Thymus (tissue), 11 donors: ENCODE measurements at regions not wholly inside any gene's neighbourhood (a gene's known extent, or its start where the extent isn't known, plus 50 kb on each side); places are given as distances from the start of the nearest gene placed in this dataset.
"Not testable (repeated sequence)": the region's sequence is repeated elsewhere in the genome, so short reads cannot be mapped to it uniquely, and the experiment has no call there.

ENCODE experiments used
- DNase-seq, 9 donors: peaks; one replicate each; pipeline ENCODE4 v3.0.0-alpha.2; 2013; ENCODE audit warnings: low spot score in 9 of 9, low read depth in 6 of 9, missing footprints in 1 of 9
- H3K27ac ChIP-seq, 2 donors: one replicate each; pipeline ENCODE4 v1.5.1; 2013; ENCODE audit warnings: control low read depth in 1 of 2, low read depth in 1 of 2, low read length in 1 of 2, mild to moderate bottlenecking in 1 of 2, moderate library complexity in 1 of 2
- H3K27me3 ChIP-seq, 2 donors: one replicate each; pipeline ENCODE4 v1.5.1; 2013; ENCODE audit warnings: low read length in 1 of 2; ENCODE audit not compliant: control insufficient read depth in 2 of 2, insufficient read depth in 1 of 2
- H3K36me3 ChIP-seq, 2 donors: one replicate each; pipeline ENCODE4 v1.5.1; 2013; ENCODE audit warnings: low read length in 1 of 2, mild to moderate bottlenecking in 1 of 2, moderate library complexity in 1 of 2; ENCODE audit not compliant: control insufficient read depth in 2 of 2, insufficient read depth in 2 of 2
- H3K4me1 ChIP-seq, 2 donors: one replicate each; pipeline ENCODE4 v1.5.1; 2013; ENCODE audit warnings: low read length in 2 of 2; ENCODE audit not compliant: control insufficient read depth in 2 of 2, insufficient read depth in 2 of 2
- H3K4me3 ChIP-seq, 2 donors: one replicate each; pipeline ENCODE4 v1.5.1; 2013; ENCODE audit warnings: low read length in 2 of 2, control low read depth in 1 of 2, mild to moderate bottlenecking in 1 of 2
- H3K9me3 ChIP-seq, 2 donors: one replicate each; pipeline ENCODE4 v1.5.1; 2013; ENCODE audit warnings: low read length in 1 of 2, mild to moderate bottlenecking in 1 of 2; ENCODE audit not compliant: control insufficient read depth in 2 of 2, insufficient read depth in 1 of 2
- WGBS: extraction: QIAGEN DNeasy Blood & Tissue Kit; methylation state at CpG from one replicate; pipeline ENCODE4 v1.1.7; 2013; 5-methylcytosine and 5-hydroxymethylcytosine counted together
- donor health status: healthy.

- DNase-seq: no peak
- Histone ChIP-seq H3K27me3 (no peaks in the 10 kb centered on the region), H3K9me3 (no peaks in the 10 kb centered on the region), H3K27ac (no peak overlapping the region), H3K36me3 (no peaks in the 10 kb centered on the region), H3K4me3 (no peak overlapping the region), H3K4me1 (no peaks in the 10 kb centered on the region)
- WGBS: 91% methylated on average over 2 of the region's 2 CpGs
Measured at GRCh38 chr2:66110608-66111007, 324.3 kb upstream of the MEIS1 start.

DNA sequence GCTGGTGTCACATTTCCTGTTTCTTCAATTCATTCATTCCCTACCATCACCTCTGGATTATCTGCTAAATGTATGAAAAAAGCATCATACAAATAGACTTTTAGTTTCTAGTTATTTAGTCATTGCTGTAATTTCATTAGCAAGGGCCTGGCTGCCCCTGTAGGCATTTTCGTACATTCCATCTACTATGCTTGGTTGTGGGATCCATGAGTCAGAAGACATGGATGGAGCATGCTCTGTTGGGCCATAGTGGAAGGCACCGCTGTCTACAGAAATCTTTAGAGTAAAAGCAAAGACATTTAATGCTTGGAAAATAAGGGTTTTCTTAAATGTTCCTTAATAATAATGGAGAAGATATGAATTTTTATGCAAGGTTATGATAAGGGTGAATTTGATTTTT lies 324.8 kb upstream of the MEIS1 start:
- no peaks in the 10 kb centered on the region for H3K27me3 ChIP-seq
- no peak overlapping the region for H3K27ac ChIP-seq
- H3K4me1 ChIP-seq: no peaks in the 10 kb centered on the region
- H3K4me3 ChIP-seq: no peak overlapping the region
- H3K9me3 ChIP-seq: no peaks in the 10 kb centered on the region
- H3K36me3 ChIP-seq: no peaks in the 10 kb centered on the region
- DNase-seq: no peak
- 96% methylated on average over 2 of the region's 2 CpGs for WGBS

GRCh38 chr2:66109419-66109818 lies 325.5 kb upstream of the MEIS1 start:
- Histone ChIP-seq H3K27me3 (no peaks in the 10 kb centered on the region), H3K9me3 (no peaks in the 10 kb centered on the region), H3K27ac (no peak overlapping the region), H3K4me3 (no peak overlapping the region), H3K36me3 (no peaks in the 10 kb centered on the region), H3K4me1 (no peaks in the 10 kb centered on the region)
- WGBS: 71% methylated on average over 2 of the region's 2 CpGs
- no peak for DNase-seq

DNA sequence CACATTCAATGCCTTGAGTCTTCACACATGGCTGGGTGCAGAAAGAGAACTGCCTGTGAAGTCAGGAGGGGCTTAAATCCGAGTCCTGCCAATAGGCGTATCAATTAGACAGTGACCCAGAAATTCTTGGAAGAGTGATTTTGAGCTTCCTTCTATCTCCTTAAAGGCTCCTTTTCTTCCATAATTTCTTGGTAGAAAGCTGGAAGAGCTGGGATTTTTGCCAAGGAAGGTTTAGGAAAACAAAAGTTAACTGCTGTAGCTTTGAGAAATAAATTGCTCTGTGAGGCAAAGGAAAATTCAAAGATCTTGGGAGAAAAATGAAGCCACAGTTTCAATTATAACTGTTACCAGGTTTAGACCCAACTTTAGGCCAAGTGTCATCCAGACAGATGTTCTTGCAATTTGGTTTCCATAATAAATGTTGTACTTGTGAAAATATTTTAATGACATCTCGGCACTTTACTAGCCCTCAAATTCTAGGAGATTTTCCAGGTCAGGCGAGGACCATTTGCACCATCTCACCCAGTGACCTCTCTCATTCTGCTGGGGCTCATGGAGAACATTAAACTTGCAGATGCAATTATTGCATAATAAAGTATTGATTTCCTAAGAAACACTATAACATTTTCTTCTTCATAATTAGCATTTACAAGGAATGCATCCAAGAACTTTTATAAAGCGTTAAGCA lies 329.7 kb upstream of the MEIS1 start:
- Histone ChIP-seq H3K4me3 (no peak overlapping the region), H3K36me3 (no peaks in the 10 kb centered on the region), H3K9me3 (no peaks in the 10 kb centered on the region), H3K27me3 (no peaks in the 10 kb centered on the region), H3K4me1 (no peaks in the 10 kb centered on the region), H3K27ac (no peak overlapping the region)
- no peak for DNase-seq
- WGBS: 96% methylated on average over 5 of the region's 5 CpGs

- no peaks in the 10 kb centered on the region for H3K9me3 ChIP-seq
- no peak overlapping the region for H3K4me3 ChIP-seq
- WGBS: 84% methylated on average over 3 of the region's 3 CpGs
- no peaks in the 10 kb centered on the region for H3K4me1 ChIP-seq
- H3K36me3 ChIP-seq: no peaks in the 10 kb centered on the region
- no peak for DNase-seq
- no peaks in the 10 kb centered on the region for H3K27me3 ChIP-seq
- no peak overlapping the region for H3K27ac ChIP-seq
Measured at GRCh38 chr2:66103581-66103980, 331.3 kb upstream of the MEIS1 start.

DNA sequence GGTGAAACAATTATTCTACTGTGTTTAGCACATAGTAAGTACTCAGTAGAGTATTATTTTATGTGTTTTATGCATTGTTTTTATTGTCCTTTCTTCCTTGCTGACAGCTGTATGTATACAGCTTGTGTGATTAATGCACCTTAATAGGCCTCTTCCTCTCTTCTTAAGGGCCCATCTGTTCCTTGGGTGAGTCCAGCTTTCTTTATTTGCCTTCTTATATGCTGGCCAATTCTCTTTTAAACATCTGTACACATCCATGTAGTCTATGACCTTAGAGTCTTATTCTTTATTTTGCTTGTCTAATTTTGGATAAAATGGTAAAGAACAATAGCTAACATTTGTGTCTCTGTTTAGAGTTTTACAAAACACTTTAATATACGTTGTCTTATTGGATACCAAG lies 333.7 kb upstream of the MEIS1 start:
- Histone ChIP-seq H3K4me1 (no peaks in the 10 kb centered on the region), H3K27ac (no peak overlapping the region), H3K36me3 (no peaks in the 10 kb centered on the region), H3K9me3 (no peaks in the 10 kb centered on the region), H3K27me3 (no peaks in the 10 kb centered on the region), H3K4me3 (no peak overlapping the region)
- WGBS: 85% methylated on average over 1 of the region's 1 CpG
- DNase-seq: no peak

GRCh38 chr2:66095820-66096345 lies 339.0 kb upstream of the MEIS1 start:
- WGBS: 86% methylated on average over 6 of the region's 6 CpGs
- no peak for DNase-seq
- no peak overlapping the region for H3K27ac ChIP-seq

DNA sequence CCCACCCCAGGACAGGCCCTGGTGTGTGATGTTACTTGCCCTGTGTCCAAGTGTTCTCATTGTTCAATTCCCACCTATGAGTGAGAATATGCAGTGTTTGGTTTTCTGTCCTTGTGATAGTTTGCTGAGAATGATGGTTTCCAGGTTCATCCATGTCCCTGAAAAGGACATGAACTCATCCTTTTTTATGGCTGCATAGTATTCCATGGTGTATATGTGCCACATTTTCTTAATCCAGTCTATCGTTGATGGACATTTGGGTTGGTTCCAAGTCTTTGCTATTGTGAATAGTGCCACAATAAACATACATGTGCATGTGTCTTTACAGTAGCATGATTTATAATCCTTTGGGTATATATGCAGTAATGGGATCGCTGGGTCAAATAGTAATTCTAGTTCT lies 340.2 kb upstream of the MEIS1 start:
- H3K4me3 ChIP-seq, H3K9me3 ChIP-seq, H3K27me3 ChIP-seq, H3K27ac ChIP-seq, H3K4me1 ChIP-seq, DNase-seq, H3K36me3 ChIP-seq: not testable (repeated sequence)
- WGBS: 100% methylated on average over 2 of the region's 2 CpGs

More at GRCh38 chr2:66095820-66096345, 339.0 kb upstream of the MEIS1 start:
- Histone ChIP-seq H3K36me3 (no peaks in the 10 kb centered on the region), H3K4me3 (no peak overlapping the region), H3K27me3 (no peaks in the 10 kb centered on the region), H3K9me3 (no peaks in the 10 kb centered on the region), H3K4me1 (no peaks in the 10 kb centered on the region)

- WGBS: 87% methylated on average over 1 of the region's 1 CpG
- no peak for DNase-seq
Measured at GRCh38 chr2:66093371-66093770, 341.6 kb upstream of the MEIS1 start.

More at GRCh38 chr2:66093371-66093770, 341.6 kb upstream of the MEIS1 start:
- H3K9me3 ChIP-seq: no peaks in the 10 kb centered on the region
- no peaks in the 10 kb centered on the region for H3K36me3 ChIP-seq
- H3K27me3 ChIP-seq: no peaks in the 10 kb centered on the region
- no peaks in the 10 kb centered on the region for H3K4me1 ChIP-seq
- no peak overlapping the region for H3K4me3 ChIP-seq
- H3K27ac ChIP-seq: no peak overlapping the region
